H1 (cell line): ENCODE measurements at regions not wholly inside any gene's neighbourhood (a gene's known extent, or its start where the extent isn't known, plus 50 kb on each side); places are given as distances from the start of the nearest gene placed in this dataset.

Experiments
- CTCF ChIA-PET: fragments of 300-600 bp; sonication (Branson Sonifier 250); formaldehyde crosslinking; loops from one replicate; lab custom pipeline; 2021; ENCODE audit not compliant: partially characterized antibody; lab: Charles Lee
- POLR2A ChIA-PET: fragments of 300-600 bp; sonication (Branson Sonifier 250); formaldehyde crosslinking; loops from one replicate; lab custom pipeline; 2021; ENCODE audit warnings: inconsistent platforms; ENCODE audit not compliant: partially characterized antibody; lab: Charles Lee
- DNase-seq, 2 experiments: peaks; one replicate each; pipeline versions ENCODE4 v3.0.0 to v3.0.0-alpha.2; 2010 to 2022; ENCODE audit warnings: low spot score in 2 of 2, low read depth in 1 of 2, mixed read lengths in 1 of 2
- FAIRE-seq: peaks from 2 replicates; lab custom pipeline; 2011; peaks lifted over from hg19 to GRCh38; lab: Jason Lieb, UNC
- H2AFZ ChIP-seq: 2 replicates; pipeline ENCODE4 v1.8.1; 2012; ENCODE audit warnings: low read length, inconsistent platforms
- H2AK5ac ChIP-seq: 2 replicates; pipeline ENCODE4 v1.6.1; 2013; ENCODE audit warnings: low read depth, low read length
- H2BK120ac ChIP-seq: replicated peaks from 2 replicates; pipeline ENCODE3; 2013; ENCODE audit warnings: low read depth, low read length, inconsistent platforms
- H2BK12ac ChIP-seq: 2 replicates; pipeline ENCODE4 v1.6.1; 2013; ENCODE audit warnings: low read depth, low read length
- H2BK15ac ChIP-seq: 2 replicates; pipeline ENCODE4 v1.6.1; 2013; ENCODE audit warnings: low read length
- H2BK20ac ChIP-seq: 2 replicates; pipeline ENCODE4 v1.6.1; 2013; ENCODE audit warnings: low read length
- H2BK5ac ChIP-seq: 2 replicates; pipeline ENCODE4 v1.6.1; 2013; ENCODE audit warnings: low read depth, low read length
- H3K14ac ChIP-seq: 2 replicates; pipeline ENCODE4 v1.6.1; 2013; ENCODE audit warnings: inconsistent platforms; ENCODE audit not compliant: insufficient read length
- H3K18ac ChIP-seq: 2 replicates; pipeline ENCODE4 v1.6.1; 2013; ENCODE audit warnings: low read length; ENCODE audit errors: extremely low read depth
- H3K23ac ChIP-seq: 2 replicates; pipeline ENCODE4 v1.6.1; 2013; ENCODE audit warnings: inconsistent platforms; ENCODE audit not compliant: insufficient read length
- H3K23me2 ChIP-seq: 2 replicates; pipeline ENCODE4 v1.6.1; 2013; ENCODE audit warnings: low read depth, low read length
- H3K27ac ChIP-seq: 2 replicates; pipeline ENCODE4 v1.6.1; 2011; ENCODE audit warnings: low read depth, low read length, inconsistent platforms
- H3K27me3 ChIP-seq, 4 experiments: replicated peaks in 1 of 4; 1 replicate in 1 of 4; 2 replicates in 3 of 4; pipeline versions ENCODE4 v1.6.1 to v1.8.1; 2011 to 2013; ENCODE audit warnings: low read length in 3 of 4, mild to moderate bottlenecking in 3 of 4, inconsistent platforms in 2 of 4, mixed read lengths in 2 of 4, moderate library complexity in 1 of 4; ENCODE audit not compliant: control insufficient read depth in 3 of 4, insufficient read depth in 3 of 4; ENCODE audit errors: extremely low read depth in 1 of 4
- H3K36me3 ChIP-seq, 4 experiments: 2 replicates each; pipeline versions ENCODE4 v1.6.1 to v1.8.1; 2011 to 2013; ENCODE audit warnings: mild to moderate bottlenecking in 4 of 4, low read length in 3 of 4, moderate library complexity in 2 of 4, control low read depth in 1 of 4, inconsistent platforms in 1 of 4; ENCODE audit not compliant: insufficient read depth in 4 of 4, control insufficient read depth in 2 of 4
- H3K4ac ChIP-seq: replicated peaks from 2 replicates; pipeline ENCODE3; 2013; ENCODE audit warnings: low read length, low read depth, mixed read lengths, inconsistent platforms; ENCODE audit not compliant: insufficient read length
- H3K4me1 ChIP-seq, 4 experiments: replicated peaks in 1 of 4; 1 replicate in 1 of 4; 2 replicates in 3 of 4; pipeline versions ENCODE4 v1.6.1 to v1.8.1; 2011 to 2013; ENCODE audit warnings: low read length in 3 of 4, inconsistent platforms in 2 of 4, mixed read lengths in 1 of 4; ENCODE audit not compliant: insufficient read depth in 4 of 4, control insufficient read depth in 3 of 4
- H3K4me2 ChIP-seq, 2 experiments: 2 replicates each; pipeline versions ENCODE4 v1.6.1 to v1.8.1; 2011 to 2013; ENCODE audit warnings: low read depth in 2 of 2, low read length in 2 of 2, control low read depth in 1 of 2, inconsistent platforms in 1 of 2, mild to moderate bottlenecking in 1 of 2; ENCODE audit not compliant: insufficient read depth in 1 of 2
- H3K4me3 ChIP-seq, 4 experiments: fragments of 200-600, 300-600 bp in 1 of 4; sonication (generic), shearing (Covaris generic), sonication (Bioruptor Twin) in 1 of 4; 2 replicates each; pipeline versions ENCODE4 v1.5.1 to v1.8.1; 2011 to 2016; ENCODE audit warnings: low read length in 4 of 4, low read depth in 3 of 4, control low read depth in 2 of 4, inconsistent platforms in 2 of 4, mild to moderate bottlenecking in 2 of 4, mixed read lengths in 1 of 4, moderate library complexity in 1 of 4; ENCODE audit not compliant: insufficient read depth in 2 of 4; ENCODE audit errors: extremely low read depth in 1 of 4
- H3K56ac ChIP-seq: replicated peaks from 2 replicates; pipeline ENCODE3; 2013; ENCODE audit warnings: low read depth, mild to moderate bottlenecking, mixed read lengths, low read length, inconsistent platforms; ENCODE audit not compliant: insufficient read length
- H3K79me1 ChIP-seq: 2 replicates; pipeline ENCODE4 v1.6.1; 2013; ENCODE audit warnings: low read depth, low read length, control low read depth
- H3K79me2 ChIP-seq, 2 experiments: 2 replicates each; pipeline versions ENCODE4 v1.6.1 to v1.8.1; 2012 to 2013; ENCODE audit warnings: low read length in 2 of 2, mild to moderate bottlenecking in 2 of 2, inconsistent platforms in 1 of 2; ENCODE audit not compliant: insufficient read depth in 2 of 2, control insufficient read depth in 1 of 2
- H3K9ac ChIP-seq, 4 experiments: replicated peaks in 1 of 4; 1 replicate in 1 of 4; 2 replicates in 3 of 4; pipeline versions ENCODE4 v1.6.1 to v1.8.1; 2011 to 2013; ENCODE audit warnings: low read depth in 3 of 4, low read length in 3 of 4, control low read depth in 2 of 4, mild to moderate bottlenecking in 2 of 4, moderate library complexity in 2 of 4, inconsistent platforms in 1 of 4; ENCODE audit errors: extremely low read depth in 1 of 4
- H3K9me3 ChIP-seq, 2 experiments: 2 replicates each; pipeline versions ENCODE4 v1.6.1 to v1.8.1; 2012 to 2013; ENCODE audit warnings: mild to moderate bottlenecking in 2 of 2, moderate library complexity in 2 of 2, control low read depth in 1 of 2, inconsistent platforms in 1 of 2, low read depth in 1 of 2, low read length in 1 of 2, mixed read lengths in 1 of 2; ENCODE audit not compliant: insufficient read depth in 2 of 2
- H4K20me1 ChIP-seq, 2 experiments: replicated peaks in 1 of 2; 2 replicates each; pipeline versions ENCODE3 to v1.8.1; 2011 to 2013; ENCODE audit warnings: inconsistent platforms in 2 of 2, low read length in 2 of 2, mild to moderate bottlenecking in 1 of 2; ENCODE audit not compliant: insufficient read depth in 2 of 2, control insufficient read depth in 1 of 2
- H4K5ac ChIP-seq: 2 replicates; pipeline ENCODE4 v1.6.1; 2013; ENCODE audit warnings: low read length, low read depth, mixed read lengths, inconsistent platforms; ENCODE audit not compliant: insufficient read length
- H4K8ac ChIP-seq: 2 replicates; pipeline ENCODE4 v1.8.0; 2013; ENCODE audit warnings: mild to moderate bottlenecking, moderate library complexity, low read length, inconsistent platforms; ENCODE audit not compliant: insufficient read depth; ENCODE audit errors: extremely low read depth
- H4K91ac ChIP-seq: replicated peaks from 2 replicates; pipeline ENCODE3; 2013; ENCODE audit warnings: low read length, mixed read lengths, inconsistent platforms; ENCODE audit not compliant: insufficient read length
- KDM1A ChIP-seq: fragments of 200-600, 300-600 bp; sonication (generic); IDR thresholded peaks from 2 replicates; pipeline ENCODE4 v1.7.1; 2016; ENCODE audit warnings: mild to moderate bottlenecking, low read length, borderline replicate concordance
- POU5F1 ChIP-seq: IDR thresholded peaks from 2 replicates; pipeline ENCODE4 v1.6.1; 2011; ENCODE audit warnings: low read depth, mild to moderate bottlenecking, low read length, moderate library complexity
- SIX5 ChIP-seq: IDR thresholded peaks from 2 replicates; pipeline ENCODE4 v1.6.1; 2011; ENCODE audit warnings: mild to moderate bottlenecking, low read depth, low read length
- WGBS, 2 experiments: shearing (Covaris generic) in 1 of 2; methylation state at CpG; one replicate each; pipeline versions ENCODE4 v1.1.6 to v1.1.7; 2013 to 2015; ENCODE audit warnings: low lambda C conversion rate in 2 of 2, mixed read lengths in 2 of 2, inconsistent platforms in 1 of 2, low coverage in 1 of 2, missing lambda C conversion rate in 1 of 2; ENCODE audit not compliant: insufficient replicate concordance in 2 of 2, insufficient coverage in 1 of 2, insufficient read length in 1 of 2; ENCODE audit errors: extremely low coverage in 1 of 2, missing lambda C conversion rate in 1 of 2; 5-methylcytosine and 5-hydroxymethylcytosine counted together

DNA sequence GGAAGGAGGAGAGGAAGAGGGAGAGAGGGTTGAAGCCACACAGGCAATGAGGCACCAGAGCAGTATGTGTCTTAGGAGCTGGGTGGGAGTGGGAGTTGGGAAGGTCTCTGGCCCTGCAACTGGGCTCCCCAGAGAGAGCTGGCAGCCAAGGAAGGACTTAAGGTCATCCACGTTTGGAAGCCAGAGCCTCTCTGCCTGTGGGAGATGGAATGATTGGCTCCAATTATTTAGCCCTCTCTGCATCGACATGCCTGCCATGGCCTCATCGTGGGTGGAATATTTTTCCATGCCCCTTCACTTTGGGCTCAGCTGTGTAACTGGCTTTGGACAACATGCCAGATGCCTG, 478.5 kb downstream of the RPS24 start:
- Histone ChIP-seq H3K18ac (no peak overlapping the region), H4K5ac (no peak overlapping the region), H3K23ac (no peak overlapping the region), H3K27ac (no peak overlapping the region), H2AFZ (no peak overlapping the region), H3K14ac (no peak overlapping the region), H3K36me3 (no peaks in the 10 kb centered on the region), H3K4me2 (no peak overlapping the region), H3K9me3 (no peaks in the 10 kb centered on the region), H3K79me2 (no peaks in the 10 kb centered on the region), H2BK120ac (no peak overlapping the region), H3K9ac (no peak overlapping the region), H4K91ac (no peak overlapping the region), H3K4me3 (no peak overlapping the region), H2BK5ac (no peak overlapping the region), H3K79me1 (no peaks in the 10 kb centered on the region), H2AK5ac (no peak overlapping the region), H3K4me1 (no peaks in the 10 kb centered on the region), H4K8ac (no peak overlapping the region), H3K56ac (no peak overlapping the region), H3K27me3 (no peaks in the 10 kb centered on the region), H2BK12ac (no peak overlapping the region), H4K20me1 (no peaks in the 10 kb centered on the region), H3K4ac (no peak overlapping the region), H2BK20ac (no peak overlapping the region), H2BK15ac (no peak overlapping the region), H3K23me2 (no peaks in the 10 kb centered on the region)
- CTCF ChIA-PET = interaction anchor here (0.7 to 1.2 kb wide), 5 partner anchors 9 to 146 kb away, joined by 3 to 6 read pairs (median 3); no protein-coding TSS in a partner anchor
- DNase-seq = no peak
- FAIRE-seq = no peak
- POLR2A ChIA-PET = no interaction called here
- 91% methylated on average over 3 of the region's 3 CpGs; no CpG with 5 or more reads in 1 of the 2 experiments for WGBS, 2 experiments
- TF ChIP-seq SIX5 (no peak), POU5F1 (no peak), KDM1A (no peak)
